Cardiac muscle cell (in vitro differentiated cells and primary cell): ENCODE measurements at regions not wholly inside any gene's neighbourhood (a gene's known extent, or its start where the extent isn't known, plus 50 kb on each side); places are given as distances from the start of the nearest gene placed in this dataset.

ENCODE experiments used
- DNase-seq, 2 donors: peaks; one replicate each; pipeline versions ENCODE4 v3.0.0 to v3.0.0-alpha.2; 2010 to 2017; ENCODE audit warnings: low read depth in 1 of 2, low spot score in 1 of 2
- H3K27ac ChIP-seq: fragments of 200-600 bp; sonication (generic); 2 replicates; pipeline ENCODE4 v1.5.1; 2016
- H3K27me3 ChIP-seq: fragments of 200-600 bp; sonication (generic); 2 replicates; pipeline ENCODE4 v1.6.0; 2016; ENCODE audit warnings: control low read depth
- H3K36me3 ChIP-seq: fragments of 200-600 bp; sonication (generic); 2 replicates; pipeline ENCODE4 v1.5.1; 2016; ENCODE audit warnings: control low read depth
- H3K4me1 ChIP-seq: fragments of 200-600 bp; sonication (generic); 2 replicates; pipeline ENCODE4 v1.8.1; 2017; ENCODE audit warnings: low read depth, mild to moderate bottlenecking, mixed run types
- H3K4me3 ChIP-seq: fragments of 200-600 bp; sonication (generic); 2 replicates; pipeline ENCODE4 v1.5.1; 2016; ENCODE audit warnings: mild to moderate bottlenecking
- H3K9me3 ChIP-seq: fragments of 200-600 bp; sonication (generic); 2 replicates; pipeline ENCODE4 v1.5.1; 2017; ENCODE audit warnings: low read depth, mild to moderate bottlenecking, control low read depth
- TF ChIP-seq, protein P1 (sequence below): IDR thresholded peaks from 2 replicates; pipeline ENCODE4 v1.5.1; 2012; ENCODE audit warnings: low read depth, mild to moderate bottlenecking, low read length

- Histone ChIP-seq H3K4me3 (no peak overlapping the region), H3K4me1 (no peaks in the 10 kb centered on the region), H3K27me3 (no peaks in the 10 kb centered on the region), H3K9me3 (no peaks in the 10 kb centered on the region), H3K36me3 (no peaks in the 10 kb centered on the region), H3K27ac (no peak overlapping the region)
- no peak for DNase-seq
- TF ChIP-seq, protein P1, sequence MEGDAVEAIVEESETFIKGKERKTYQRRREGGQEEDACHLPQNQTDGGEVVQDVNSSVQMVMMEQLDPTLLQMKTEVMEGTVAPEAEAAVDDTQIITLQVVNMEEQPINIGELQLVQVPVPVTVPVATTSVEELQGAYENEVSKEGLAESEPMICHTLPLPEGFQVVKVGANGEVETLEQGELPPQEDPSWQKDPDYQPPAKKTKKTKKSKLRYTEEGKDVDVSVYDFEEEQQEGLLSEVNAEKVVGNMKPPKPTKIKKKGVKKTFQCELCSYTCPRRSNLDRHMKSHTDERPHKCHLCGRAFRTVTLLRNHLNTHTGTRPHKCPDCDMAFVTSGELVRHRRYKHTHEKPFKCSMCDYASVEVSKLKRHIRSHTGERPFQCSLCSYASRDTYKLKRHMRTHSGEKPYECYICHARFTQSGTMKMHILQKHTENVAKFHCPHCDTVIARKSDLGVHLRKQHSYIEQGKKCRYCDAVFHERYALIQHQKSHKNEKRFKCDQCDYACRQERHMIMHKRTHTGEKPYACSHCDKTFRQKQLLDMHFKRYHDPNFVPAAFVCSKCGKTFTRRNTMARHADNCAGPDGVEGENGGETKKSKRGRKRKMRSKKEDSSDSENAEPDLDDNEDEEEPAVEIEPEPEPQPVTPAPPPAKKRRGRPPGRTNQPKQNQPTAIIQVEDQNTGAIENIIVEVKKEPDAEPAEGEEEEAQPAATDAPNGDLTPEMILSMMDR, result no peak
Observed at GRCh38 chr6:62362097-62362496, 76.1 kb upstream of the KHDRBS2 start.

DNA sequence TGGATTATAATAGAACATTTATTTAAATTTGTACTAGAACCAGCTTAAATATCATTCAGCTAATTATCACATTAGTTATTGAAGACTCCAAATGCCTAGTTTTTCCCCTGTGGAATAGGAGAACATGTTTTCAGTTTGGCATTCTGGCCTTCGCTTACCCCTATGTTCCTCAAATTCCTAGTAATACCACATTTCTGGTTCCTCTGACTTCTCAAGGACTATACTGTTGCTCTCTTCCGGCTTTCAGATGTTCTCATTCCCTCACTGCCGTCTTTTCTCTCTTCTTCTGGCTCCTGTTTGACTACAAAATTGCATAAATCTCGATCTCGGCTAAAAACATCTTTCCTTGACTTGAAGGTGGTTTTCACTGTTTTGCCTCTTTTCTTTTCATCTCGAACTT lies 71.8 kb upstream of the KHDRBS2 start:
- no peak for DNase-seq
- H3K27me3 ChIP-seq, result no peaks in the 10 kb centered on the region

DNA sequence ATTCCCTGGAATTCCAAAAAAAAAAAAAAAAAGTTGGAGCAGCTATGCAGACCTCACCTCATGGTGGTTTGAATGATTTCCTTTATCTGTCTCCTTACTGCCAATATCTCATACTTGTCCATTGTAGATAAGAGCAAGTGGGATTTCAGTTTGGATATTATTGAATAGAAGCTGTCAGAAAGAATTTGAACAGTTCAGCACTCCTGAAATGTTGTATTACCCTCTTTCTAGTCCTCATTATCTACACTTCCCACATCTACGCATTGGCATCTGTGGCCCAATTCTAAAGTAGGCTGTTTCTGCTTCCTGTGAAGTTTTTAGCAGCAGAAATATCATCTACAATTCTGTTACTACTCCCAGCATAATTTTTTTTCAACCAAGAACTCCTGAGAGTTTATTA lies 68.2 kb upstream of the KHDRBS2 start:
- H3K4me1 ChIP-seq, result peaks cover 3% of the 10 kb centered on the region
- no peaks in the 10 kb centered on the region for H3K36me3 ChIP-seq
- H3K9me3 ChIP-seq, result no peaks in the 10 kb centered on the region
- H3K27me3 ChIP-seq, result no peaks in the 10 kb centered on the region
- no peak overlapping the region for H3K4me3 ChIP-seq
- TF ChIP-seq, protein P1, result no peak
- H3K27ac ChIP-seq, result no peak overlapping the region
- DNase-seq, result no peak

More for the DNA sequence above, 71.8 kb upstream of the KHDRBS2 start:
- TF ChIP-seq, protein P1, result no peak
- Histone ChIP-seq H3K4me3 (no peak overlapping the region), H3K9me3 (no peaks in the 10 kb centered on the region), H3K36me3 (no peaks in the 10 kb centered on the region), H3K27ac (no peak overlapping the region), H3K4me1 (peaks cover 3% of the 10 kb centered on the region)

- Histone ChIP-seq H3K36me3 (no peaks in the 10 kb centered on the region), H3K4me1 (no peaks in the 10 kb centered on the region), H3K4me3 (no peak overlapping the region), H3K27me3 (no peaks in the 10 kb centered on the region), H3K27ac (no peak overlapping the region), H3K9me3 (no peaks in the 10 kb centered on the region)
- TF ChIP-seq, protein P1, result no peak
- DNase-seq, result no peak
Observed at GRCh38 chr6:62345962-62346689, 60.1 kb upstream of the KHDRBS2 start.

DNA sequence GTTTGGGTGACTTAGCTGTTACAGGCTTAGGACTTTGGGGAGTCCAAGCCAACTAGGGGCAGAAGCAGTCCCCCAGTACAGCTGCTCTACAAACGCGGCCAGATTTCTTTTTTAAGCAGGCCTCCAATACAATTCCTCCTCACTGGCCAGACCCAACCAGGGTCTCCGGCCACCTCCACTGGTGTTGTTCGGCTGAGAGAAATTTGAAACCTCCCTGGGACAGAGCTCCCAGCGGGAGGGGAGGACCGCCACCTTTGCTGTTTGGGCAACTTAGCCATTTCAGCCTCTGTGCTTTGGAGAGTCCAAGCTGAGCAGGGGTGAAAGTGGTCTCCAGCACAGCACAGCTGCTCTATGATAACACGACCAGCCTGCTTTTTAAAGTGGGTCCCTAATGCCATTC lies 59.4 kb upstream of the KHDRBS2 start:
- H3K27me3 ChIP-seq, result no peaks in the 10 kb centered on the region

More for the DNA sequence above, 59.4 kb upstream of the KHDRBS2 start:
- Histone ChIP-seq H3K36me3 (no peaks in the 10 kb centered on the region), H3K4me1 (no peaks in the 10 kb centered on the region), H3K4me3 (no peak overlapping the region), H3K9me3 (no peaks in the 10 kb centered on the region), H3K27ac (no peak overlapping the region)
- no peak for DNase-seq
- TF ChIP-seq, protein P1, result no peak
